ENCODE measurements at regions not wholly inside any gene's neighbourhood (a gene's known extent, or its start where the extent isn't known, plus 50 kb on each side); places are given as distances from the start of the nearest gene placed in this dataset.

DNA sequence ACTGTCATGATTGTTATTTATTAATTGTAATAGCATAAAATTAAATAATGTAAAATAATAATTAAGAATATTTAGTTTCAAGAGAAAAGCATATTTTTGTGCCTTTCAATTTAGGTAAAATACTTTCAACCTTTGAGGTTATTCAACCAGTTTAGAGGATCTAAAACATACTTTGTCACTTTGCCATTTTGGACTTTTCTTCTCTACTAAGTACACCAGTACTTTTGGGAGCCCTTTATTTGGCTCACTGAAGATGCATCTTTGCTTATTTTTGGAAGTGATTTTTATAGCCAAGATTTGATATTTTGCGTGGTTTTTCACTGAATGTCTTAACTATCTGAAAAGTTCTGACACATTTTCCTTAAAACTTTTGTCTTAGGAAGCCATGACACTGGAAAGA lies 860.5 kb downstream of the SORCS1 start:
- no peaks in the 10 kb centered on the region for H3K4me1 ChIP-seq (ENCODE audit: control insufficient read depth, insufficient read depth, low read length)
- H2BK15ac ChIP-seq (ENCODE audit: low read depth, low read length) = no peak overlapping the region
- dilution Hi-C loops (cut with HindIII; ENCODE audit: low sequenced_read_pairs, unreplicated experiment) = no loop called here
- no peak overlapping the region for H2BK20ac ChIP-seq (ENCODE audit: low read depth, low read length)
- no peak overlapping the region for H4K5ac ChIP-seq (ENCODE audit: low read depth, low read length)
- H3K27ac ChIP-seq (ENCODE audit: insufficient read depth, low read length) = no peak overlapping the region
- H3K36me3 ChIP-seq (ENCODE audit: control insufficient read depth, insufficient read depth, low read length) = no peaks in the 10 kb centered on the region
- no CpG with 5 or more reads among the region's 1 CpG for WGBS, 2 experiments (ENCODE audit: extremely low coverage in 2 of 2, insufficient read length in 1 of 2)
- H3K23ac ChIP-seq (ENCODE audit: low read depth, low read length) = no peak overlapping the region
- ChIA-PET POLR2A (ENCODE audit: unreplicated experiment) (no interaction called here), CTCF (no interaction called here)
- H2AK9ac ChIP-seq (replicated peaks; ENCODE audit: low read depth, low read length, poor library complexity) = no peak overlapping the region
- no peak overlapping the region for H4K8ac ChIP-seq (ENCODE audit: low read depth in 2 of 2, low read length in 2 of 2)
- no peak overlapping the region for H3K56ac ChIP-seq (ENCODE audit: extremely low read depth, insufficient read depth, low read length)
- no peak overlapping the region for H3K4me2 ChIP-seq (ENCODE audit: low read depth, low read length)
- BruUV-seq (replicated peaks) = no TSS peak
- in situ Hi-C loops (cut with MboI; ENCODE audit: low sequenced_read_pairs) = no loop called here
- no peak for DNase-seq
- no peak overlapping the region for H2AK5ac ChIP-seq (ENCODE audit: low read depth, low read length)
- intact Hi-C loops (cut with micrococcal nuclease) = no loop called here
- no peaks in the 10 kb centered on the region for H3K27me3 ChIP-seq (ENCODE audit: control insufficient read depth, insufficient read depth, low read length)
- H3K18ac ChIP-seq (ENCODE audit: low read depth, low read length) = no peak overlapping the region
- no peaks in the 10 kb centered on the region for H3K79me1 ChIP-seq (ENCODE audit: low read depth in 1 of 2, low read length in 2 of 2)
- no peak overlapping the region for H2BK120ac ChIP-seq (ENCODE audit: low read depth, low read length)
- TF ChIP-seq BHLHE40 (IDR thresholded peaks at IDR 0.05; ENCODE audit: low read depth, low read length) (no peak), FOS (IDR thresholded peaks at IDR 0.05; ENCODE audit: low read depth, low read length) (no peak)
- no peak overlapping the region for H4K91ac ChIP-seq (ENCODE audit: insufficient read depth, low read depth, low read length)
- no peak overlapping the region for H3K14ac ChIP-seq (replicated peaks; ENCODE audit: low read depth, low read length)
- H3K9ac ChIP-seq (ENCODE audit: low read depth, low read length) = no peak overlapping the region
- H3K4ac ChIP-seq (ENCODE audit: low read depth, low read length) = no peak overlapping the region
- no peak overlapping the region for H3K4me3 ChIP-seq (ENCODE audit: insufficient read depth, low read depth, low read length)
- H2BK5ac ChIP-seq (ENCODE audit: low read depth, low read length, poor library complexity, severe bottlenecking) = no peak overlapping the region
- no peak overlapping the region for H2AFZ ChIP-seq (replicated peaks; ENCODE audit: low read length, poor library complexity)
- H3K9me1 ChIP-seq (ENCODE audit: insufficient read depth, low read length) = no peaks in the 10 kb centered on the region
- no peaks in the 10 kb centered on the region for H4K20me1 ChIP-seq (ENCODE audit: insufficient read depth, low read length)
- no peak for ATAC-seq (ENCODE audit: low read depth)
- H3K9me3 ChIP-seq (ENCODE audit: control insufficient read depth, insufficient read depth, low read length) = no peaks in the 10 kb centered on the region
